Trophoblast cell (in vitro differentiated cells and primary cell): ENCODE measurements at regions not wholly inside any gene's neighbourhood (a gene's known extent, or its start where the extent isn't known, plus 50 kb on each side); places are given as distances from the start of the nearest gene placed in this dataset.

Experiments used
- DNase-seq, 2 donors: peaks; one replicate each; pipeline ENCODE4 v3.0.0-alpha.2; 2016
- H2AFZ ChIP-seq: 2 replicates; pipeline ENCODE4 v1.6.1; 2013; ENCODE audit warnings: low read length, moderate library complexity, mild to moderate bottlenecking; ENCODE audit not compliant: insufficient read depth, poor library complexity
- H2AK5ac ChIP-seq: 2 replicates; pipeline ENCODE4 v1.6.1; 2013; ENCODE audit warnings: mild to moderate bottlenecking, low read length
- H2BK120ac ChIP-seq: 2 replicates; pipeline ENCODE4 v1.6.1; 2013; ENCODE audit warnings: low read length, mild to moderate bottlenecking, moderate library complexity; ENCODE audit not compliant: insufficient read depth, poor library complexity
- H2BK12ac ChIP-seq: 2 replicates; pipeline ENCODE4 v1.6.1; 2013; ENCODE audit warnings: mild to moderate bottlenecking, low read length, moderate library complexity
- H2BK5ac ChIP-seq: 2 replicates; pipeline ENCODE4 v1.6.1; 2013; ENCODE audit warnings: low read length, low read depth, moderate library complexity, mild to moderate bottlenecking; ENCODE audit not compliant: poor library complexity
- H3K14ac ChIP-seq: 2 replicates; pipeline ENCODE4 v1.6.1; 2013; ENCODE audit warnings: mild to moderate bottlenecking, low read length
- H3K18ac ChIP-seq: 2 replicates; pipeline ENCODE4 v1.6.1; 2013; ENCODE audit warnings: mild to moderate bottlenecking, low read length
- H3K23ac ChIP-seq: 2 replicates; pipeline ENCODE4 v1.6.1; 2013; ENCODE audit warnings: low read length
- H3K27ac ChIP-seq: 2 replicates; pipeline ENCODE4 v1.5.1; 2013; ENCODE audit warnings: low read depth, mild to moderate bottlenecking, inconsistent platforms, low read length, moderate library complexity
- H3K27me3 ChIP-seq: 2 replicates; pipeline ENCODE4 v1.6.1; 2013; ENCODE audit warnings: inconsistent platforms, mild to moderate bottlenecking, low read length, moderate library complexity; ENCODE audit not compliant: insufficient read depth
- H3K36me3 ChIP-seq, 2 experiments: 1 replicate in 1 of 2; 2 replicates in 1 of 2; pipeline ENCODE4 v1.6.1; 2013; ENCODE audit warnings: low read length in 2 of 2, mild to moderate bottlenecking in 2 of 2, moderate library complexity in 1 of 2; ENCODE audit not compliant: insufficient read depth in 2 of 2, control insufficient read depth in 1 of 2
- H3K4ac ChIP-seq: 2 replicates; pipeline ENCODE4 v1.6.1; 2013; ENCODE audit warnings: low read depth, mild to moderate bottlenecking, low read length, moderate library complexity
- H3K4me1 ChIP-seq, 2 experiments: 1 replicate in 1 of 2; 2 replicates in 1 of 2; pipeline ENCODE4 v1.6.1; 2013; ENCODE audit warnings: low read length in 2 of 2, mild to moderate bottlenecking in 2 of 2, moderate library complexity in 1 of 2; ENCODE audit not compliant: insufficient read depth in 2 of 2, control insufficient read depth in 1 of 2
- H3K4me2 ChIP-seq: 2 replicates; pipeline ENCODE4 v1.6.1; 2013; ENCODE audit warnings: inconsistent platforms, mild to moderate bottlenecking, low read length, moderate library complexity
- H3K4me3 ChIP-seq: 2 replicates; pipeline ENCODE4 v1.5.1; 2013; ENCODE audit warnings: mild to moderate bottlenecking, low read depth, low read length, inconsistent platforms
- H3K79me1 ChIP-seq: one replicate; pipeline ENCODE4 v1.6.1; 2013; ENCODE audit warnings: low read length
- H3K79me2 ChIP-seq: 2 replicates; pipeline ENCODE4 v1.6.1; 2013; ENCODE audit warnings: low read length, mild to moderate bottlenecking; ENCODE audit not compliant: control insufficient read depth, insufficient read depth, poor library complexity
- H3K9ac ChIP-seq: 2 replicates; pipeline ENCODE4 v1.6.1; 2013; ENCODE audit warnings: mild to moderate bottlenecking, low read length
- H3K9me3 ChIP-seq: 2 replicates; pipeline ENCODE4 v1.6.1; 2013; ENCODE audit warnings: low read depth, mild to moderate bottlenecking, control low read depth, inconsistent platforms, low read length; ENCODE audit not compliant: insufficient read depth
- H4K12ac ChIP-seq: 2 replicates; pipeline ENCODE4 v1.6.1; 2013; ENCODE audit warnings: low read depth, mild to moderate bottlenecking, low read length, moderate library complexity
- H4K8ac ChIP-seq: 2 replicates; pipeline ENCODE4 v1.6.1; 2013; ENCODE audit warnings: low read depth, mild to moderate bottlenecking, low read length, moderate library complexity
- H4K91ac ChIP-seq: one replicate; pipeline ENCODE4 v1.6.1; 2013; ENCODE audit warnings: low read depth, mild to moderate bottlenecking, low read length, moderate library complexity
- WGBS: extraction: QIAGEN DNeasy Blood & Tissue Kit; methylation state at CpG from one replicate; pipeline ENCODE4 v1.1.7; 2013; ENCODE audit warnings: missing lambda C conversion rate; ENCODE audit not compliant: insufficient read length, insufficient coverage; ENCODE audit errors: extremely low coverage; 5-methylcytosine and 5-hydroxymethylcytosine counted together

- Histone ChIP-seq H3K4me3 (no peak overlapping the region), H3K14ac (no peak overlapping the region), H3K4ac (no peak overlapping the region), H2BK5ac (no peak overlapping the region), H2AFZ (no peak overlapping the region), H4K91ac (no peak overlapping the region), H4K12ac (no peak overlapping the region), H3K9ac (no peak overlapping the region), H3K4me1 (no peaks in the 10 kb centered on the region), H3K27me3 (no peaks in the 10 kb centered on the region), H3K36me3 (no peaks in the 10 kb centered on the region), H2AK5ac (no peak overlapping the region), H3K27ac (no peak overlapping the region), H3K4me2 (no peak overlapping the region), H3K79me2 (no peaks in the 10 kb centered on the region), H3K23ac (no peak overlapping the region), H3K9me3 (no peaks in the 10 kb centered on the region), H3K18ac (no peak overlapping the region), H2BK120ac (no peak overlapping the region), H4K8ac (no peak overlapping the region), H3K79me1 (no peaks in the 10 kb centered on the region), H2BK12ac (no peak overlapping the region)
- no peak for DNase-seq
- no CpG with 5 or more reads among the region's 3 CpGs for WGBS
Observed at GRCh38 chr2:12619975-12620374, 96.8 kb upstream of the TRIB2 start.

GRCh38 chr2:12620759-12621158, 96.0 kb upstream of the TRIB2 start:
- no peak overlapping the region for H3K4me3 ChIP-seq
- H3K36me3 ChIP-seq = no peaks in the 10 kb centered on the region
- H4K12ac ChIP-seq = no peak overlapping the region
- no peaks in the 10 kb centered on the region for H3K79me2 ChIP-seq
- no peak for DNase-seq
- no peak overlapping the region for H3K23ac ChIP-seq
- H3K27ac ChIP-seq = no peak overlapping the region
- no peak overlapping the region for H2AK5ac ChIP-seq
- H2BK12ac ChIP-seq = no peak overlapping the region
- no peak overlapping the region for H4K91ac ChIP-seq
- no peak overlapping the region for H2BK120ac ChIP-seq
- H3K14ac ChIP-seq = no peak overlapping the region
- H3K9ac ChIP-seq = no peak overlapping the region
- H2BK5ac ChIP-seq = no peak overlapping the region
- no peak overlapping the region for H4K8ac ChIP-seq
- H2AFZ ChIP-seq = no peak overlapping the region
- no peaks in the 10 kb centered on the region for H3K79me1 ChIP-seq
- H3K4ac ChIP-seq = no peak overlapping the region
- no peaks in the 10 kb centered on the region for H3K9me3 ChIP-seq
- no peaks in the 10 kb centered on the region for H3K4me1 ChIP-seq
- WGBS = no CpG with 5 or more reads among the region's 2 CpGs
- no peak overlapping the region for H3K18ac ChIP-seq
- H3K27me3 ChIP-seq = no peaks in the 10 kb centered on the region
- no peak overlapping the region for H3K4me2 ChIP-seq

GRCh38 chr2:12623051-12623450, 93.7 kb upstream of the TRIB2 start:
- Histone ChIP-seq H2BK5ac (no peak overlapping the region), H3K23ac (no peak overlapping the region), H3K27me3 (no peaks in the 10 kb centered on the region), H3K36me3 (no peaks in the 10 kb centered on the region), H2AK5ac (no peak overlapping the region), H2BK12ac (no peak overlapping the region), H4K8ac (no peak overlapping the region), H4K12ac (no peak overlapping the region), H3K9ac (no peak overlapping the region), H3K4me3 (no peak overlapping the region), H4K91ac (no peak overlapping the region), H3K9me3 (no peaks in the 10 kb centered on the region), H3K79me2 (no peaks in the 10 kb centered on the region), H3K79me1 (no peaks in the 10 kb centered on the region), H3K27ac (no peak overlapping the region), H3K4me2 (no peak overlapping the region), H3K14ac (no peak overlapping the region), H3K4me1 (no peaks in the 10 kb centered on the region), H2AFZ (no peak overlapping the region), H3K18ac (no peak overlapping the region), H3K4ac (no peak overlapping the region), H2BK120ac (no peak overlapping the region)
- no peak for DNase-seq
- no CpG with 5 or more reads among the region's 1 CpG for WGBS

GRCh38 chr2:12624384-12624783, 92.4 kb upstream of the TRIB2 start:
- H3K4me3 ChIP-seq = no peak overlapping the region

More at GRCh38 chr2:12624384-12624783, 92.4 kb upstream of the TRIB2 start:
- H3K4me1 ChIP-seq = no peaks in the 10 kb centered on the region
- DNase-seq = no peak
- H3K36me3 ChIP-seq = no peaks in the 10 kb centered on the region
- no peak overlapping the region for H3K23ac ChIP-seq
- H2AFZ ChIP-seq = no peak overlapping the region
- H4K8ac ChIP-seq = no peak overlapping the region
- H2BK120ac ChIP-seq = no peak overlapping the region
- no peak overlapping the region for H3K4me2 ChIP-seq
- no peak overlapping the region for H2AK5ac ChIP-seq
- no peaks in the 10 kb centered on the region for H3K9me3 ChIP-seq
- H3K27ac ChIP-seq = no peak overlapping the region
- H2BK5ac ChIP-seq = no peak overlapping the region
- H3K18ac ChIP-seq = no peak overlapping the region
- H3K27me3 ChIP-seq = no peaks in the 10 kb centered on the region
- no peak overlapping the region for H4K91ac ChIP-seq
- H3K79me2 ChIP-seq = no peaks in the 10 kb centered on the region
- no peaks in the 10 kb centered on the region for H3K79me1 ChIP-seq
- H3K14ac ChIP-seq = no peak overlapping the region
- H3K4ac ChIP-seq = no peak overlapping the region
- H3K9ac ChIP-seq = no peak overlapping the region
- H4K12ac ChIP-seq = no peak overlapping the region
- WGBS = no CpG with 5 or more reads among the region's 6 CpGs
- no peak overlapping the region for H2BK12ac ChIP-seq
